ENCODE measurements at regions not wholly inside any gene's neighbourhood (a gene's known extent, or its start where the extent isn't known, plus 50 kb on each side); places are given as distances from the start of the nearest gene placed in this dataset.

DNA sequence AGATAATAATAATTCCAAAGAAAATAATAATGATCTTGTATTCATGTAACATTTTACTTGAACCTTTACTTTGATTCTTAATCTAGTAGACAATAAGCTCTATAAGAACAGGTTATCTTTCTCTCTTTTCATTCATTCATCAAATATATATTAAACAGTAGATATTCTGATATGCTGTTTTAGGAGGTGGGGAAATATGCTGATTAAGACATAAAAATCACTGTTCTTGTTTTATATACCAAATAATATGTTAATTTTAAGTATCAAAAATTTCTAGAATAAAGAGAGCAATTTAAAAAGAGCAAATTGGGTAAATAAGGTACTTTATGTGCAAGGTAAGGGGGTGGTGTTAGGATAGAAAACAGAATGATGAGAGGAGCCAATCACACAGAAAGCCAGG, 401.9 kb downstream of the PDHA2 start:
- intact Hi-C loops (cut with DNase I; ENCODE audit: low total_unique reads) = no loop called here
- no peaks in the 10 kb centered on the region for H3K9me3 ChIP-seq
- DNase-seq = no peak
- H3K27ac ChIP-seq = no peak overlapping the region
- no peak for TF ChIP-seq POLR2A (IDR thresholded peaks at IDR 0.05)
- TF ChIP-seq EP300 (IDR thresholded peaks at IDR 0.05; ENCODE audit: low read depth) = no peak
- TF ChIP-seq POLR2AphosphoS5 (IDR thresholded peaks at IDR 0.05) = no peak
- TF ChIP-seq, protein P1, sequence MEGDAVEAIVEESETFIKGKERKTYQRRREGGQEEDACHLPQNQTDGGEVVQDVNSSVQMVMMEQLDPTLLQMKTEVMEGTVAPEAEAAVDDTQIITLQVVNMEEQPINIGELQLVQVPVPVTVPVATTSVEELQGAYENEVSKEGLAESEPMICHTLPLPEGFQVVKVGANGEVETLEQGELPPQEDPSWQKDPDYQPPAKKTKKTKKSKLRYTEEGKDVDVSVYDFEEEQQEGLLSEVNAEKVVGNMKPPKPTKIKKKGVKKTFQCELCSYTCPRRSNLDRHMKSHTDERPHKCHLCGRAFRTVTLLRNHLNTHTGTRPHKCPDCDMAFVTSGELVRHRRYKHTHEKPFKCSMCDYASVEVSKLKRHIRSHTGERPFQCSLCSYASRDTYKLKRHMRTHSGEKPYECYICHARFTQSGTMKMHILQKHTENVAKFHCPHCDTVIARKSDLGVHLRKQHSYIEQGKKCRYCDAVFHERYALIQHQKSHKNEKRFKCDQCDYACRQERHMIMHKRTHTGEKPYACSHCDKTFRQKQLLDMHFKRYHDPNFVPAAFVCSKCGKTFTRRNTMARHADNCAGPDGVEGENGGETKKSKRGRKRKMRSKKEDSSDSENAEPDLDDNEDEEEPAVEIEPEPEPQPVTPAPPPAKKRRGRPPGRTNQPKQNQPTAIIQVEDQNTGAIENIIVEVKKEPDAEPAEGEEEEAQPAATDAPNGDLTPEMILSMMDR (IDR thresholded peaks at IDR 0.05) = no peak
- H3K27me3 ChIP-seq = no peaks in the 10 kb centered on the region
- in situ Hi-C loops (cut with MboI; ENCODE audit: low pct_ligation_motif_present in 1 of 4, low pct_unique_long_range_greater_than_20kb in 1 of 4, low sequenced_read_pairs in 3 of 4) = no loop called here
- no peak overlapping the region for H3K4me3 ChIP-seq
- H3K36me3 ChIP-seq = no peaks in the 10 kb centered on the region
- H3K4me1 ChIP-seq = no peaks in the 10 kb centered on the region

DNA sequence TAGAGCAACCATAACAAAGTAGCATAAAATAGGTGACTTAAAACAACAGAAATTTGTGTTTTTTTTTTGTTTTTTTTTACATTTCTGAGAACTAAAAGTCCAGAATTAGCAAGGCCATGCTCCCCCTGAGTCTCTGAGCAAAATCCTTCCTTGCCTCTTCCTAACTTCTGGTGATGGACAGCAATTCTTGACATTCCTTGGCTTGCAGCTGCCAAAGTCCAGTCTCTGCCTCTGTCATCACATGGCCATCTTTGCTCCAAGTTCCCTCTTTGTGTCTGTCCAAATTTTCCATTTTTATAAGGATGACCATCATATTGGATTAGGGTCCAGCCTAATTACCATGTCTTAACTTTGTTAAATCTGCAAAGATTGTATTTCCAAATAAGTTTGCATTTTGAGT, 407.2 kb downstream of the PDHA2 start:
- DNase-seq = no peak
- no peaks in the 10 kb centered on the region for H3K36me3 ChIP-seq
- no peaks in the 10 kb centered on the region for H3K27me3 ChIP-seq
- H3K9me3 ChIP-seq = no peaks in the 10 kb centered on the region
- intact Hi-C loops (cut with DNase I; ENCODE audit: low total_unique reads) (no loop called here), in situ Hi-C loops (cut with MboI; ENCODE audit: low pct_ligation_motif_present in 1 of 4, low pct_unique_long_range_greater_than_20kb in 1 of 4, low sequenced_read_pairs in 3 of 4) (no loop called here)
- H3K4me3 ChIP-seq = no peak overlapping the region
- no peaks in the 10 kb centered on the region for H3K4me1 ChIP-seq
- TF ChIP-seq, protein P1 (IDR thresholded peaks at IDR 0.05) = no peak
- TF ChIP-seq POLR2A (IDR thresholded peaks at IDR 0.05) (no peak), POLR2AphosphoS5 (IDR thresholded peaks at IDR 0.05) (no peak), EP300 (IDR thresholded peaks at IDR 0.05; ENCODE audit: low read depth) (no peak)
- no peak overlapping the region for H3K27ac ChIP-seq

DNA sequence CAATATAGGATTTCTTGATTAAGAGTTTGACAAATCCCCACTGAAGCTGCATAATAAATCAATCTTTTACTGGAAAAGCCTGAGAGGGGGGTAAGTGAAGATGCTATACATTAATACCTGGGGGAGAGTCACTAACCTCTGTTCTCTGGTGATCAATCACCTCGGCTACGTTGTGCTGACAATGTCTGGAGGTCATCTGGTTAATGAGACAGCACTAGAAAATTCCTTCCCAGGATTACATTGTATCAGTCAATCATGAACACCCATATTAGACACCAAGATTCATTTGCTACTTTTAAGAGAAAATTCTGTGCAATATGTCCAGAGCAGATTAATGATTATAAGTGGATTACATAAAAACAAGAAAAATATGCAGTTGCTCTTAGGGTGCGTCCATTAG, 408.3 kb downstream of the PDHA2 start:
- Histone ChIP-seq H3K4me3 (no peak overlapping the region), H3K36me3 (no peaks in the 10 kb centered on the region), H3K27me3 (no peaks in the 10 kb centered on the region), H3K4me1 (no peaks in the 10 kb centered on the region), H3K9me3 (no peaks in the 10 kb centered on the region), H3K27ac (no peak overlapping the region)
- in situ Hi-C loops (cut with MboI; ENCODE audit: low pct_ligation_motif_present in 1 of 4, low pct_unique_long_range_greater_than_20kb in 1 of 4, low sequenced_read_pairs in 3 of 4) (no loop called here), intact Hi-C loops (cut with DNase I; ENCODE audit: low total_unique reads) (no loop called here)
- TF ChIP-seq, protein P1 (IDR thresholded peaks at IDR 0.05) = no peak
- no peak for TF ChIP-seq POLR2A (IDR thresholded peaks at IDR 0.05)
- no peak for TF ChIP-seq EP300 (IDR thresholded peaks at IDR 0.05; ENCODE audit: low read depth)
- TF ChIP-seq POLR2AphosphoS5 (IDR thresholded peaks at IDR 0.05) = no peak
- 70 to 86% methylated on average over 1 to 3 of the region's 3 CpGs for WGBS, 2 donors (ENCODE audit: low coverage in 1 of 2)
- DNase-seq = no peak

DNA sequence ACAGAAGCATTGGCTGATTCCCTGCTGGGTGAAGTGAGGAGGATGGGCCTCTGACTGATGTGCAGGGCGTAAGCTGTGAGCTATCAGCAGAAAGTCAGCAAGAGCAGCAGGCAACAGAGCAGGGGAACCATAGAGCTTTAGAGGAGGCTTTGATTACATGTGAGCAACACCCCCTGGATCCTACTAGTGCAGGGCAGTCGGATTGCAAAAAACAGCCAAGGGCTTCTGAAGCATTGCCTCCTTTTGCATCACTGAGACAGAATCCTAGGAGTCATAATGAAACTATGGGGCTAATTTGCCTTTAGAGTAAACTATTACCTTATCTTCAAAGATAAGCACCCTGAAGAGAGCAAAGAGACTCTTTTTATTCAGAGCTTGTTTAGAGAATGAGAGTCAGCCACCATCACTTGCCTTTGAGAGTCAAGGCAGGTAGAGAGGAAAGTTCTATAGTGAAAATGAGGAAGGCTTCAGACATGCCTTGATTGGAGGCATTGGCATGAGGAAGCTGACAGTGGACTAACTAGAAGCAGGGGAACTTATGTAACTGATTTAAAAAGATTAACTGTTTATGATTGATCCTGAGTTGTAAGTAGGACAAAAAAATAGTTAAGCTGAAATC, 420.3 kb downstream of the PDHA2 start:
- Histone ChIP-seq H3K27me3 (no peaks in the 10 kb centered on the region), H3K9me3 (no peaks in the 10 kb centered on the region), H3K36me3 (no peaks in the 10 kb centered on the region), H3K27ac (no peak overlapping the region), H3K4me1 (no peaks in the 10 kb centered on the region), H3K4me3 (no peak overlapping the region)
- intact Hi-C loops (cut with DNase I; ENCODE audit: low total_unique reads) = no loop called here
- in situ Hi-C loops (cut with MboI; ENCODE audit: low pct_ligation_motif_present in 1 of 4, low pct_unique_long_range_greater_than_20kb in 1 of 4, low sequenced_read_pairs in 3 of 4) = no loop called here
- DNase-seq = no peak
- TF ChIP-seq, protein P1 (IDR thresholded peaks at IDR 0.05) = no peak
- TF ChIP-seq POLR2AphosphoS5 (IDR thresholded peaks at IDR 0.05) (no peak), POLR2A (IDR thresholded peaks at IDR 0.05) (no peak), EP300 (IDR thresholded peaks at IDR 0.05; ENCODE audit: low read depth) (no peak)
- 33 to 58% methylated on average over 2 of the region's 2 CpGs for WGBS, 2 donors (ENCODE audit: low coverage in 1 of 2)

Data from transverse colon (tissue), 4 donors.